Thyroid gland (tissue), 4 donors: ENCODE measurements at regions not wholly inside any gene's neighbourhood (a gene's known extent, or its start where the extent isn't known, plus 50 kb on each side); places are given as distances from the start of the nearest gene placed in this dataset.

Source experiments
- CTCF ChIP-seq, 6 experiments: fragments of 200-600 bp in 3 of 6; fragments of 450-650 bp in 3 of 6; sonication (generic) in 3 of 6; IDR thresholded peaks; one replicate each; pipeline ENCODE4 v1.5.1; 2016 to 2019; ENCODE audit warnings: antibody characterized with exemption in 6 of 6, mild to moderate bottlenecking in 2 of 6, inconsistent platforms in 1 of 6, moderate library complexity in 1 of 6
- POLR2A ChIP-seq, 2 donors: fragments of 450-650 bp; IDR thresholded peaks; one replicate each; pipeline ENCODE4 v1.6.1; 2017; ENCODE audit warnings: antibody characterized with exemption in 2 of 2, mild to moderate bottlenecking in 2 of 2, moderate library complexity in 1 of 2

DNA sequence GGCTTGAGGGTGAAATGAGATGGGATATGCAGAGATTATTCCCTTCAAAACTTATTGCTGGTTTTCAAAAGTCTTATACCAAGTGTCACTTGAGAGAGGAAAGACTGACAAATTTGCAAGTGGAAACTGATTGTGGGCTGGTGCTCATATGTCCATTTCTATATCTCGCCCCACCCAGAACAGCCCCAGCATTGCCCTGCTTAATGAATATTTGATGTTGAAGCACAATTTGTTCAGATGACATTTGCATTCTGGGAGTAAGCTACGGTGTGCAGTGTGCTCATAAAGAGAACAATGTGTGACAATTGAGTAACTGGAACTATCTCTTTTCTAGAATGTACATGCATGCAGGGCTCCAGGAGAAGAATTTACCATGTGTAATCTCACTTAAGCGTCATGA is 223.5 kb upstream of the TRPC5 start:
- no peak for TF ChIP-seq CTCF (IDR thresholded peaks at IDR 0.05)
- TF ChIP-seq POLR2A (IDR thresholded peaks at IDR 0.05): no peak
